Psoas muscle (tissue), 7 donors: ENCODE measurements at regions not wholly inside any gene's neighbourhood (a gene's known extent, or its start where the extent isn't known, plus 50 kb on each side); places are given as distances from the start of the nearest gene placed in this dataset.
A peak's percentile ranks its signal among the peaks of the same experiment; 100 is the strongest.
"Not testable (repeated sequence)": the region's sequence is repeated elsewhere in the genome, so short reads cannot be mapped to it uniquely, and the experiment has no call there.

Experiments
- ATAC-seq, 4 donors: fragments of 200-7000 bp; cut with Tn5 transposase; one replicate each; pipeline ENCODE4 v1.9.1; 2020; ENCODE audit warnings: moderate library complexity in 3 of 4, mild to moderate bottlenecking in 2 of 4
- DNase-seq, 2 donors: peaks; one replicate each; pipeline ENCODE4 v3.0.0-alpha.2; 2020
- H3K27ac ChIP-seq: fragments of 200-600 bp; one replicate; pipeline ENCODE4 v1.8.0; 2022
- H3K27me3 ChIP-seq, 3 donors: fragments of 200-600 bp in 1 of 3; one replicate each; pipeline versions ENCODE4 v1.6.1 to v1.8.0; 2013 to 2022; ENCODE audit warnings: low read length in 2 of 3, mild to moderate bottlenecking in 2 of 3, moderate library complexity in 1 of 3; ENCODE audit not compliant: insufficient read depth in 3 of 3
- H3K36me3 ChIP-seq, 2 donors: fragments of 200-600 bp in 1 of 2; one replicate each; pipeline versions ENCODE4 v1.6.1 to v1.8.0; 2013 to 2022; ENCODE audit warnings: low read depth in 1 of 2, mild to moderate bottlenecking in 1 of 2, moderate library complexity in 1 of 2; ENCODE audit not compliant: insufficient read depth in 1 of 2
- H3K4me1 ChIP-seq: fragments of 200-600 bp; one replicate; pipeline ENCODE4 v1.8.0; 2022
- H3K4me3 ChIP-seq: fragments of 200-600 bp; one replicate; pipeline ENCODE4 v1.8.0; 2022; ENCODE audit warnings: mild to moderate bottlenecking
- H3K9me3 ChIP-seq: fragments of 200-600 bp; one replicate; pipeline ENCODE4 v1.8.0; 2022
- WGBS, 3 donors: extraction: QIAGEN DNeasy Blood & Tissue Kit; methylation state at CpG; one replicate each; pipeline versions ENCODE4 v1.1.6 to v1.1.7; 2013; 5-methylcytosine and 5-hydroxymethylcytosine counted together
- intact Hi-C, 2 donors: fragments of 100-400 bp; cut with DNase I; formaldehyde crosslinking; loops; one replicate each; pipeline versions ENCODE4 v1.11.0 to v1.14.2; 2022
- TF ChIP-seq, protein P1 (sequence below): fragments of 200-600 bp; IDR thresholded peaks from one replicate; pipeline ENCODE4 v1.8.0; 2022; ENCODE audit warnings: antibody characterized with exemption
- donor health status: healthy with polysubstance abuse.
- donor health status: DM: no; HTN: no; CAD: no; lungs with moderate emphysema.
- donor health status: Bipolar disorder and iron deficiency.
- donor health status: healthy.
- donor health status: DM: yes; HTN: yes; CAD: no.
- donor health status: DM: no; HTN: no; CAD: no.
- donor health status: DM: yes; HTN: yes; CAD: no.

DNA sequence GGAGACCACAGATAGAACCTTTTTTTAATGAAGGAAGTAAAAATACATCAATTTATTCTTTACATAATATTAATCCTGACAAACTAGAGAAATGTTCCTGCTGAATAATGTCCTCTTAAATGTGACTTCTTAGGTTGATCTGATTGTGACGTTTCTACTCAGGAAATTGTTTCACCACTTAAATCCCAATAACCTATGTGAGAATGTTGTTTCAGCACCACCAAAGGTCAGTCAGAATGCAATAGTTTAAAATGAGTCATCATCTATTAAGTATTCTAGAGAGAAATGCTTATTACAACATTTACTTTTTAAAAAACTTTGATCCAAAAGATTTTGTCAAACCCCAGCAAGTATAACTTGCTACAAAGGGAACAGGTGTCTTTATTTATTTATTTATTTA, 155.4 kb upstream of the CACNA2D1 start:
- Histone ChIP-seq H3K4me3 (no peak overlapping the region), H3K36me3 (no peaks in the 10 kb centered on the region), H3K27me3 (no peaks in the 10 kb centered on the region), H3K4me1 (no peaks in the 10 kb centered on the region), H3K9me3 (no peaks in the 10 kb centered on the region), H3K27ac (no peak overlapping the region)
- 65 to 73% (median 65%) methylated on average over 1 of the region's 1 CpG for WGBS, 3 donors
- TF ChIP-seq, protein P1, sequence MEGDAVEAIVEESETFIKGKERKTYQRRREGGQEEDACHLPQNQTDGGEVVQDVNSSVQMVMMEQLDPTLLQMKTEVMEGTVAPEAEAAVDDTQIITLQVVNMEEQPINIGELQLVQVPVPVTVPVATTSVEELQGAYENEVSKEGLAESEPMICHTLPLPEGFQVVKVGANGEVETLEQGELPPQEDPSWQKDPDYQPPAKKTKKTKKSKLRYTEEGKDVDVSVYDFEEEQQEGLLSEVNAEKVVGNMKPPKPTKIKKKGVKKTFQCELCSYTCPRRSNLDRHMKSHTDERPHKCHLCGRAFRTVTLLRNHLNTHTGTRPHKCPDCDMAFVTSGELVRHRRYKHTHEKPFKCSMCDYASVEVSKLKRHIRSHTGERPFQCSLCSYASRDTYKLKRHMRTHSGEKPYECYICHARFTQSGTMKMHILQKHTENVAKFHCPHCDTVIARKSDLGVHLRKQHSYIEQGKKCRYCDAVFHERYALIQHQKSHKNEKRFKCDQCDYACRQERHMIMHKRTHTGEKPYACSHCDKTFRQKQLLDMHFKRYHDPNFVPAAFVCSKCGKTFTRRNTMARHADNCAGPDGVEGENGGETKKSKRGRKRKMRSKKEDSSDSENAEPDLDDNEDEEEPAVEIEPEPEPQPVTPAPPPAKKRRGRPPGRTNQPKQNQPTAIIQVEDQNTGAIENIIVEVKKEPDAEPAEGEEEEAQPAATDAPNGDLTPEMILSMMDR: no peak
- ATAC-seq (no peak), DNase-seq (no peak)
- intact Hi-C loops: no loop called here

DNA sequence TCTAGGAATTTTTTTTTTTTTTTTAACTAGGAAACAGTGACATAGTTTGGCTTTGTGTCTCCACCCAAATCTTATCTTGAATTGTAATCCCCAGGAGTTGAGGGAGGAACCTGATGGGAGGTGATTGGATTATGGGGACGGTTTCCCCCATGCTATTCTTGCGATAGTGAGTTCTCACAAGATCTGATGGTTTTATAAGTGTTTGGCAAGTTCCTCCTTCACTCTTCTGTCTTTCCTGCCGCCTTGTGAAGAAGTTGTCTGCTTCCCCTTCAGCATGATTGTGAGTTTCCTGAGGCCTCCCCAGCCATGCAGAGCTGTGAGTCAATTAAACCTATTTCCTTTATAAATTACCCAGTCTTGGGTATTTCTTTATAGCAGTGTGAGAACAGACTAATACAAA, 152.2 kb upstream of the CACNA2D1 start:
- H3K9me3 ChIP-seq, H3K27me3 ChIP-seq, ATAC-seq, intact Hi-C loops, H3K36me3 ChIP-seq, H3K27ac ChIP-seq, DNase-seq, H3K4me1 ChIP-seq, H3K4me3 ChIP-seq: not testable (repeated sequence)
- WGBS, 3 donors: 66 to 80% (median 78%) methylated on average over 3 of the region's 3 CpGs

DNA sequence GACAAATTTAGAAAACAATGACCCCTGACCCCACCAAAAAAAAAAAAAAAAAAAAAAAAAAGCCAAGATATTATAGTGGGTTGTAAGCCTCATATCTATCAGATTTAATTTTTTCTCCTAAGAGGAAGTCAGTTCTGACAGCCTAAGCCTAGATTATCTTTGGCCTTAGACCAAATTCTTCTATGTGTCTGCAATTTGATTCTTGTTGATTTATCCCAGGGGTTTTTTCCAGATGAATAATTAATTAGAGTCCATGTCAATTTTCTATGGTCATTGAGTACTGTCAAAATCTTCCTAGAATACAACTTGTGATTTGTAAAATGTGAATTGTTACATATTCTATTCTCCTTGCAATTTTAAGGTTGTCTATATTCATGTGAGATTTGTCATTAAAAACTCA, 151.6 kb upstream of the CACNA2D1 start:
- no peaks in the 10 kb centered on the region for H3K27me3 ChIP-seq
- H3K9me3 ChIP-seq: no peaks in the 10 kb centered on the region
- ATAC-seq (peak in 1 of 4 donors; percentile 13), DNase-seq (no peak)
- H3K27ac ChIP-seq: no peak overlapping the region
- intact Hi-C loops: no loop called here
- no peak overlapping the region for H3K4me3 ChIP-seq
- TF ChIP-seq, protein P1: no peak
- no peaks in the 10 kb centered on the region for H3K4me1 ChIP-seq
- H3K36me3 ChIP-seq: no peaks in the 10 kb centered on the region

DNA sequence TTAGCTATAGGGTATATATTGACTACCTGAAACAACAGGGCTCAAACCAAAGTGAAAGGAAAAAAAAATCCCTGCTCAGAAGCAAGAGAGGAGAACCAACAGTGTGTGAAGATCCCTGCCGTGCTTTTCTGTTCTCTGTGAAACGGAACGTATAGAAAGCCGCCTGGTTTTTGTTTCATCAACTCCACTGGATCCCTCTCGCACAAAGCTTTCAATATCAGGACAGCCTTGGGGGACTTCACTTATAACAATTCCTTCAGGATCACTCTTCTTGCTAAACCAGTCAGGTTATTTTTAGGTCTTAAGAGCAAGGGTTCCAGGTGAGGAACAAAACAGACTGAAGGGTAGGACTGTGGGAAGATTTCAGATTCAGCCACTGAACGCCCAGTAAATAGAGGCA, 151.1 kb upstream of the CACNA2D1 start:
- H3K27ac ChIP-seq: no peak overlapping the region
- no peaks in the 10 kb centered on the region for H3K9me3 ChIP-seq
- H3K36me3 ChIP-seq: no peaks in the 10 kb centered on the region
- no peaks in the 10 kb centered on the region for H3K4me1 ChIP-seq
- WGBS, 3 donors: 37 to 47% (median 40%) methylated on average over 6 of the region's 6 CpGs
- intact Hi-C loops: no loop called here
- H3K4me3 ChIP-seq: peak overlapping the region; percentile 42
- H3K27me3 ChIP-seq: no peaks in the 10 kb centered on the region
- TF ChIP-seq, protein P1: no peak
- DNase-seq: no peak
- ATAC-seq: peak in 1 of 4 donors; percentile 53

DNA sequence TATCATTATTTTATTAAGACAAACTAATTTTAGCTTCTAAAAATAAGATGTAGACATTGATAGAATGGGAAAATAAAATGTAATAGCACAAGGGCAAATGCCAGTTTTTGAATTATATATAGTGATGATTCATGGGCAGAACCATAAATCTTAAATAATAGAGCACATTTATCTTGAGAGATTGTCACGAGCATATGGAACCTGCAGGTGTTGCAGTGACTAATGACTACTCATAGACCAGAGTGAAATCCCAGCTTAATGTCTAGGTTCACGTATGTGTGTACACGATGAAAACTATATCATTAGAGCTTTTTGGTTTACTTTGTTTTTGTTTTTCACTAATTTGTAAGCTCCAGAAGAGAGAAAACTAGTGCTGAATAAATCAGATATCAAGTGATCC, 150.2 kb upstream of the CACNA2D1 start:
- Histone ChIP-seq H3K36me3 (no peaks in the 10 kb centered on the region), H3K4me1 (no peaks in the 10 kb centered on the region), H3K27me3 (no peaks in the 10 kb centered on the region), H3K27ac (no peak overlapping the region), H3K4me3 (no peak overlapping the region), H3K9me3 (no peaks in the 10 kb centered on the region)
- ATAC-seq (peak in 2 of 4 donors; percentile 32 to 55), DNase-seq (no peak)
- intact Hi-C loops: no loop called here
- TF ChIP-seq, protein P1: no peak
- WGBS, 3 donors: 70 to 81% (median 73%) methylated on average over 3 of the region's 3 CpGs
